ENCODE measurements at regions not wholly inside any gene's neighbourhood (a gene's known extent, or its start where the extent isn't known, plus 50 kb on each side); places are given as distances from the start of the nearest gene placed in this dataset.
"Not testable (repeated sequence)": the region's sequence is repeated elsewhere in the genome, so short reads cannot be mapped to it uniquely, and the experiment has no call there.

DNA sequence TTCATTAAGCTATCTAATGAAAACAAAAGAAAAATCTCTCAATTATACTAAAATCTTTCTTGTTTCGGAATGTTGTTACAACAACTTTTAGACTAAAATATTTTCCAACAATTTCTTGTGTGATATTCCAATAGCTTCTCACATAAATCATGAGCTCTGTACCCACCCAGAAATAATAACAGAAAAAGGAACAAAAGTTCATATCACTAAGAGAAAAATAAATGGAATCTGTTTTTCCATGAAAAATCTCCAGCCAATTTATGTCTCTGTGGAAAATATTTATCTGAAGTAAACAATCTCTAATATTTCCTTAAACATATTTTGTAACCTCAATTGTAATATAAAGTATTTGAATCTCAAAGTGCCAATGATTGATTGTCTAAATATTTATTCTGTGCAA lies 628.6 kb upstream of the ANKRD30A start:
- no peak for DNase-seq

DNA sequence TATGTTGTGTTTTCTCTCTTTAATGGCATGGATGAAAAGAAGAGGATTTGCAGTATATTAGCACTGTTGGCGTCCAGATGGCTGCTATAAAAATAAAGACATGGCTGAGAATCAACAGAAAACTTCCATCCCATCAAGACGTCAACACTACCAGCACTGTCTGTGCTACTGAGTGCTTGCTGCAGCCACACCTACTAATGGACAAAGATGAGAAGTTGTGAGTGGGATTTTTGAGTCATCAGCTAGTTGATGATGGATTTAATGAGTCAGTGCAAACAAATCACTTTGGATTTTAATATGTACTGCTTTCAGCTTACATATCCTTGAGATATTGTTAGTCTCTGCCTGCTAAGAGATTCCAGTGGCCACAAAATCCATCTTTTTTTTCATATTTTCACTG lies 631.0 kb upstream of the ANKRD30A start:
- no peak for DNase-seq

DNA sequence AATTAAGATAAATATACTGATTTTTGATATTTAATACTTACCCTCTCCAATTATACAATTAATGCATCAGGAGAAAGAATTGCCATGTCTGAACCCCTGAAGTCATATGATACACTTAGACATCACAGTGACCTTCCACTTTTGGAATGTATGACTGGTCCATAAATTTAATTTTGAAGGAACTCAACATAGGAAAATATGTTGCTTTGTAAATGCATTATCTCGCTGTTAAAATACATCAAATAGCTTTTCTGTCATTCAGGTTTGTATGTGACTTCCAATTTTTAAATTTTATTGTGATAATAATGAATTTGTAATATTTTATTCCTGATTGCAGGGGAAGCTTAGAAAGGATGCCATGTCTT lies 631.9 kb upstream of the ANKRD30A start:
- no peak for DNase-seq

DNA sequence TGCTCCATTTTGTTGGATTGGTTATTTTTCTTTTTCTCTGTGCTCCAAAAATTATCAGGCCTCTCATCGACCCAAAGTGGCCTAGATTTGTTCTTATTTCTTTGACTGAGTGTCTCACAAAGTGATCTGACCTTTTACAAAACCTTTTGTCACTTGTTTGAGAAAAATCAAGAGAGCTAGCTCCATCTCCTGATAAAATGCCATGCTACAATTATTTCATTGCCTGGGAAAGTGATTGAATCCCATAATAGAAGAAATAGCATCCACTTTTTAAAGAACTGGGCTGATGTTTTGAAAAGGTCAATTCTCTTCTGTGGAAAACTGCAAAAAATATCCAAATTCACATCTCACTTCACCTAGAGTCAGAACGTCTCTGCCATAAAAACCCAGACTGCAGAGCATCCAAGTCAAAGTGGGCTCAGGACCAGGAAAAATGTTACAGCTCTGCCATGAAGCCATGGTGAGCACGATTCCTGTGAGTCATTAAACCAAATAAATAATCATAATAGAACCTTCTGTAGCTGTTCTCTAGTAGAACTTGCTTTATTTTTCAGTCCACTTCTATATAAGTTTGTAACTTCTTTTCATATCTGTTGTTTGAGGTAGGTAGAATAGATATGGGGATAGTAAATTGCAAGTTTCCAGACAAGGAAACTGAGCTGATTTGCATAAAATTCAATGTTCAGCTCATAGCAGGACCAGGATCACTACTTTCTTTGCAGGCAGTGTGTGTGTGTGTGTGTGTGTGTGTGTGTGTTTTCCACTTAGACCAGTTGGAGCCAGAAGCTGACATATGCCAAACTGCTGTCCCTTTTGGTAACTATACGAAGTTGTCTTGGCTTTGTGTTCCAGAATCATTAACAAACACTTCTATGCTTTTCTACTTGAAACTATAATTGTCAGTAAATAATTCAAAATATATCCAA lies 632.5 kb upstream of the ANKRD30A start:
- no peak for DNase-seq

DNA sequence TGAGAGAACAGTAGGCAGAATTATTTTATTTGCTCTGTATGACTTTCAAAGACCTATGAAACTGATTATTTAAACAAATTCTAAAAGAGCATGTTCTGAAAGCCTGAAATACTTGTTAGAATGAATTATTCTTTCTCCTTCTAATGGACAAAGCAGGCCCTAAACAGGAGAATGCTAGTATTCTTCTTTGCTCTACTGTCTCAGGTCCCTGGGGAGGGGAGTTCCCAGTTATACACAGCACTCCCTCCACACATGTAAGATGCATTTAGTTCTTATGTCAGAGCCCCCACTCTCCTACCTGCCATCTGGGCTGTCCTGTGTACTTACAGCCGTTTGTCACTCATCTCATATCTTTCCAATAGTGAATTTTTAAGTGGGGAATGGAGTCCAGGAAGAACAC lies 633.5 kb upstream of the ANKRD30A start:
- DNase-seq: no peak

DNA sequence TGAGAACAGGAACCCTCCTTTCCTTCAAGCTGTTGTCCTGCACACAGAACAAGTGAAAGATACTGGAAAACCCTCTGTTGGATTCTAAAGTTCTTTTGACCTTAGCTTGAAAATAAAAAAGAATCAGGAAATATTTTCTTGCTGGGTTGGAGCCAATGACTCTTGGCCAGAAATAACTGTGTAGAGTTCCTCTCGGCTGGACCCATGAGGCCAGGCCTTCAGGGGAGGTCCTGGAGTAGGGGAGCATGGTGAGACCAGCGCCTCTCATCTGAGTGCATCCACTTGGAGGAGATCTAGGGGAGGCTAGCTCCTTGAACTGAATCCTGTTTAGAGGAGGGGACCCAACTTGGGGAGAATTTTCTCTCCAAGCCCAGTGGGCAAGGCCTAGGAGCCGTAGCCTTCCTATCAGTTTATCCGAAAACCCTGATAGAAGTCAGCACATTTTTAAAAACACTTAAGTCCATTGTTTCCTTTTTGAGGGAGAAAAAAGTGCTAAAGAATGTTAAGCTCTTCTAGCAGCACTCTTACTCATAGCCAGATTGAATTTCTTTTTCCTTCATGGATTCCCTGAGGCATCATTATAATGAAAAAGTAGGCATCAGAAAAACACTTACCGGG lies 635.7 kb upstream of the ANKRD30A start:
- DNase-seq: no peak

DNA sequence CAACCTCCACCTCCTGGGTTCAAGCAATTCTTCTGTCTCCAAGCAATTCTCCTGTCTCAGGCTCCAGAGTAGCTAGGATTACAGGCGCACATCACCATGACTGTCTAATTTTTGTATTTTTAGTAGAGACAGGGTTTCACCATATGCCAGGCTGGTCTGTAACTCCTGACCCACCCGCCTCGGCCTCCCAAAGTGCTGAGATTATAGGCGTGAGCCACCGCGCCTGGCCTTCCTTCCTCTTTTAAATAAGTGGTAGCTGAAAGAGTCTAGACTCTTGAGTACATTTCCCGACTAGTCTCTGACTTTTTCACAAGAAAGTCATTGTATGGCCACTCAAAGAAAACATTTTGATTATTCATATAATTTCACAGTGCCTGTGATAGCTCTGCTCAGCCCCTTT lies 636.2 kb upstream of the ANKRD30A start:
- no peak for DNase-seq

DNA sequence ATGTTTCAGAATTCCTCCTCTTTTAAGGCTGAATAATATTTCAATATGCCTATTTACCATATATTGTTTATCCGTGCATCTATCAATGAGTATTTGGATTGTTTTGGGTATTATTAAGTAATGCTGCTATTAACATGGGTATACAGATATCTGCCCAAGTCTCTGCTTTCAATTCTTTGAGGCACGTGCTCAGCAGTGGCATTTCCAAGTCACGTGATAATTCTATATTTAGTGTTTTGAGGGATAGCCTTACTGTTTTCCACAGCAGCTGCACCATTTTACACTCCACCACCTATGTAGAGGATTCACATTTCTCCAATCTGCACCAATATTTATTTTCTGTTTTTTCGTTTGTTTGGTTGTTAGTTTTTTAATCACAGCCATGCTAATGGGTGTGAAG lies 636.8 kb upstream of the ANKRD30A start:
- DNase-seq: no peak

DNA sequence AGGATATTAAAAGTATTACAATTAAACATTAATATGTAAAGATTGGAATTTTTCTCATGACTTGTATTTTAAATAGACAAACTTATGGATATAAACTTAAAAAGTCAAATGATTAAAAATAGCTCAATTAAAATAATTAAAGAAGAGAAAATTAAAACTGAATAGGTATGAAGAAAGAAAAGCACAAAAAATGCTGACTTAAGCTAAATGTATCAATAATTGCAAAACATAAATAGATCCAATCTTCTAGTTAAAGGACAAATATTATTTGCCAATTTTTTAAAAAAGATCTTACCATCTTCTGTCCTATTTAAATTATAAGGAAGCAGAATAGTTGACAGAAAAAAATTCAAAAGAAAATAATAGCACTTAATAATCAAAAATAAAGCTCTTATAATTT lies 646.3 kb upstream of the ANKRD30A start:
- no peak for DNase-seq

DNA sequence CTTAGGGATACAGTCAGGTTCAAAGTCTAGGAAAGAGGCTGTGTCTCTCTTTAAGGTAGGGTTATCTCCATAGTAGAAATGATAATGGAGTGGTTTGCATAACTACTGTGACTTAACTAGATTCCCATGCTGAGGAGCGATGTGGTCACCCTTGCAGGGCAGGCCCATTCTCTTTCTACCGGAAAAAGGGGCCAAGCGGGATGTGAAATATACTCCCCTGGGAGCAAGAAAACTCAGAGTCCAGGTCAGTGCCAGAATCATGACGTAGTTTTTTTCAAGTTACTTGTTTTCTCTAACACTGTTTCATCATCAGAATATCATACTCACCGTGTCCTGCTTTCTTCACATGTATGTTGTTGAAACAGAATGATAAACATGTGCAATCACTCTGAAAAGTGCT lies 649.0 kb upstream of the ANKRD30A start:
- DNase-seq: no peak

DNA sequence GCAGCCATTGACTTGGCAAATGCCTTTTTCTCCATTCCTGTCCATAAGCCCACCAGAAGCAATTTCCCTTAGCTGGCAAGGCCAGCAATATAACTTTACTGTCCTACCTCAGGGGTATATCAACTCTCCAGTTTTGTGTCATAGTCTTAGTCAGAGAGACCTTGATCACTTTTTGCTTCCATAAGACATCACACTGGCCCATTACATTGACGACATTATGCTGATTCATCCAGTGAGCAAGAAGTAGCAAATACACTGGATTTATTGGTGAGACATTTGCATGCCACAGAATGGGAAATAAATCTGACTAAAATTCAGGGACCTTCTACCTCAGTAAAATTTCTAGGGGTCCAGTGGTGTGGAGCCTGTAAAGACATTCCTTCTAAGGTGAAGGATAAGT lies 649.7 kb upstream of the ANKRD30A start:
- no peak for DNase-seq

DNA sequence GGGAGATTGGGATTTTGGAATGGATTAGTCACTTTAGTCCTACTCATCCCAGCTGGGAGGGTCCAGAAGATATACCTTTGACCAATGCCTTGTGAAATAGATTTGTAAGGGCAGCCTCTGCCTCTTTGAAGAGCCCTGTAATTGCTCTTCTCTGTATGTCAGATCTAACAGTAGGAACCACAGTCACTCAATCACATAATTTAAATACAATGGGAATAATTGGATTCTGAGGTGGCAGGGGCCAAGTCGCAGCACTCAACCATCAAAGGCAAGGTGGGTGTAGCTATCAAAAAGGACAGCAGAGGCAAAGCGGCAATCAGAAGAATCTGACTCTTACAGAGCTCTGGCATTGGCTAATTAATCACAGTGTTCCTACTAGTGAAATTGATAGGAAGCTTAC lies 650.9 kb upstream of the ANKRD30A start:
- no peak for DNase-seq

DNA sequence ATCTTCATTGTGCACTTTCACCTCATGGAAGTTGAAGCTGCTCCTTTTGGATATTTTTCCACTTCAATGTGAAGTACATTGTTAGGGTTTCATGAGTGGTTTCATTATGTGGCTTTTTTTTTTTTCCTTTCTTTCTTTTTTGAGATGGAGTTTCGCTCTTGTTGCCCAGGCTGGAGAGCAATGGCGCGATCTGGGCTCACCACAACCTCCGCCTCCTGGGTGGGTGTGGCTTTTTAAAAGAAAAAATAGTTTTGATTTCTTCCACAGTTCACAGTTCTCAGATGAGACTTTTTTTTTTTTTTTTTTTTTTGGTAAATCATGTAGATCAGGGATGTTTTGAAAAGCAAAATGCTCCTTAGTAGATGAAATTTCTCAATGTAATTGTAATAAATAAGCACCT lies 652.3 kb upstream of the ANKRD30A start:
- no peak for DNase-seq

DNA sequence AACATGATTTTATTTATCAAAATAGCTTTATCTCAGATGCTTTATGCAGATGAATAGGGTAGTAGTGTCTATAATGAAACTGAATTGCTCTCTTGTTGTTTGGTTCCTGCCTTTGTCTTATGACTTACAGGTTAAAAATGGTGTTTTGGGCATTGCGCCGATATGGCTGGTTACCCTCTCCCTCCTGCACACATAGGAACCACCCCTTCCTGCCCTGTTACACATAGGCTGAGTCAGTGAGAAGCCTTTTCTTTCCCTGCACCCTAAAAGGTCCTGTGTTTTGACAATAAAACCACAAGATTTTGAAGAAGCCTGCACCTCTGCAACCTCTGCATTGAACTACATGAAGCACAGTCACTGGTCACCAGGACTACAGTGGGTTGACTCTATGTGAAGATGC lies 655.8 kb upstream of the ANKRD30A start:
- DNase-seq: no peak

DNA sequence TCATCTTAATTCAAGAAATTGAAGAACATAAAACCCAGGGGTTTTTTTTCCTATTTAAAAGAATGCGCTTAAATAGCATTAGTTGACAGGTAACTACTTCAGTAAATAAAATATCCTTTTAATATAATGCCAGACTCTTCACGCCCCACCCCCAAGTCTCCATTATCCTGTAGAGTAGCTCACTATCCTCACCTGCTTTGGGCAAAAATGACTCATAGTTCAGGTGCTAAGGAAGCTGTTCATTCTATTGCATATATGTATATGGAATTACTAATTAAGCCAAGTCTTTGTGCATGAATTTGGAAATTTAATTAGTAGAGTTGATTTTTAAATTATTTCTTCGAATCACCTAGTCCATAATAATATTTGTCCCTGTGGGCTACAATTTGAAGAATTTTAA lies 656.8 kb upstream of the ANKRD30A start:
- DNase-seq: no peak

DNA sequence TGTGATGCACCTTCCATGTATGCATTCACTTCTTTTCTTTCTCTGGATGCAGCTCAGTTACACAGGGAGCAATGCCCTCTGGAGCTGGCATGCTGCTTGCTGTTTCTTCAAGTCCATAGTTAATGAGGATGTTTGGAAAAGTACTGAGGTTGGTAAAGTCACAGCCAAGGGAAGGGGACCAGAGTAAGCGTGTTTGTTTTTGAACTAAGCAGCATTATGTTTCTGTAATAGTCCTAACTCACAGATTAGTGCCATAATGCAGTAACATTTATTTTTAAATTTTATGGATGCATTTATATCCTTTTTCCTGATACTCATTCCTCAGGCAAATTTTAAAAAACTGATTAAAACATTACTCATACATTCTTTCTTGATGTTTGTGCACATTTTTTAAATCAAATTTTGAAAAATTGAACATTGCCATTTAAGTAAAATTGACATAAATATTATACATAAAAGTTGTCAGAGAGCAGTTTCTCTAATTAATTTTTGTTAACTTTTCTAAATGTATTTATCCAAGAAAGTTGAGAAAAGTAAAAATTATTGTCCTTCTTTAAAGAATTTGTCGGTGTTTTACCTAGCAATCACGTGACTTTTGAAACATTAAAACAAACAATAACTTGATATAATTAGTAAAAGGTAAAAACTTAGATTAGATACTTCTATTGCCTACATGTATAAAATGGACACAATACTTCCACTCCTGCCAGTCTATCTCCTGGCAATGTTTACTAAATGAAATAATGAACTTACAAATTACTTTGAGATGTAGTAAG lies 659.6 kb upstream of the ANKRD30A start:
- no peak for DNase-seq

DNA sequence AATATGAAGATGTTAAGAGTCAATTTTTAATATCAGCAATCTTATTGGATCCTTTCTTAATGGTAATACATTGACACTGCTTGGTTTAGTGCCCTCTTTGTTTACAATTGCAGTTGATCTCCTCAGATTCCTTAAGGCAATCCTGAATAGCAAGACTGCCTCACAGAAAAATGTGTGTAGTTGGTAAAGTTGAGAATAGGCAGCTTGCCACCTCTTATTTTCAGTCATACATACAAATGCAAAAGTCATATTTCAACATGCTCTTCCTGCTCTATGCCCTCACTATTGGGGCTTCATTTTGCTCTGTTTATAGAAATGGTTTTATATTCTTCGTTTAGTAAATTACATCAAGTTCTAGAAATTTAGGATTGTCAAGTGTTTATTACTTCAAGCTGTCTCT lies 661.1 kb upstream of the ANKRD30A start:
- no peak for DNase-seq

DNA sequence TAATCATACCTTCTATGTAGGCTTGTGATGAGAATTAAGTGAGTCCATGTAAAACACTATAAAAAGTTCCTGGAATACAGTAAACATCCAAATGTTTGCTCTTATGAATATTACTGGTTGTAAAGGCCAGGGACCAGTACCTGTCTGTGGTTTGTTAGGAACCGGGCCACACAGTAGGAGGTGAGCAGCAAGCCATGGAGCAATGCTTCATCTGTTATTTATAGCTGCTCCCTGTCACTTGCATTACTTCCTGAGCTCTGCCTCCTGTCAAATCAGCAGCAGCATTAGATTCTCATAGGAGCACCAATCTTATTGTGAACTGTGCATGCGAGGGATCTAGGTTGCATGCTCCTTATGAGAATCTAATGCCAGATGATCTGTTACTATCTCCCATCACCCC lies 662.0 kb upstream of the ANKRD30A start:
- no peak for DNase-seq

DNA sequence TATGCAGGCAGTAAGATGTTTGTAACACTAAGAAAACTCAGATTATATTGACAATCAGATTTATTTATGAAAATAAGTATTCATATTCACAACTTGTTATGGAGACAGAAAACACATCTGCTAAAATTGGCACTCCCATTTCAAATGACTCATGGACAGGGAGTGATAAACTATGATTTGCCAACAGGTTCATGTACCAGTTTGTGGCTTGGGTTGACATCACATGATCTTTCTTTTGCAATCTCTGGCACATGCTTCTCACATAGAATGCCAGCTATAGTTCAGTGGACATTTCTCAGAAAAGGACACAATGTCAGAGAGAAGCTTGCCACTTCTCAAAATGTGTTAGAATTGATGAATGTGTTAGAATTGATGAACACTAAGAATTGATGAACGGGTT lies 663.2 kb upstream of the ANKRD30A start:
- DNase-seq: no peak

DNA sequence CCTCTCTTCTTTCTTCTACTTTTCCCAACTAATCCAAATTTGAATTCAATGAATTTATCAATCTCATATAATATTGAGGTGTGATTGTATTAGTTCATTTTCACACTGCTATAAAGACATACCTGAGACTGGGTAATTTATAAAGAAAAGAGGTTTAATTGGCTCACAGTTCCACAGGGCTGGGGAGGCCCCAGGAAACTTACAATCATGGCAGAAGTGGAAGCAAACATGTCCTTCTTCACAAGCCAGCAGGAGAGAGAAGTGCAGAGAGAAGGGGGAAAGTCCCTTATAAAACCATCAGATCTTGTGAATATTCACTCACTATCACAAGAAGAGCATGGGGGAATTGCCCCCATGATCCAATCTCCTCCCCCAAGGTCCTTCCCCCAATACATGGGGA lies 667.0 kb upstream of the ANKRD30A start:
- not testable (repeated sequence) for DNase-seq

DNA sequence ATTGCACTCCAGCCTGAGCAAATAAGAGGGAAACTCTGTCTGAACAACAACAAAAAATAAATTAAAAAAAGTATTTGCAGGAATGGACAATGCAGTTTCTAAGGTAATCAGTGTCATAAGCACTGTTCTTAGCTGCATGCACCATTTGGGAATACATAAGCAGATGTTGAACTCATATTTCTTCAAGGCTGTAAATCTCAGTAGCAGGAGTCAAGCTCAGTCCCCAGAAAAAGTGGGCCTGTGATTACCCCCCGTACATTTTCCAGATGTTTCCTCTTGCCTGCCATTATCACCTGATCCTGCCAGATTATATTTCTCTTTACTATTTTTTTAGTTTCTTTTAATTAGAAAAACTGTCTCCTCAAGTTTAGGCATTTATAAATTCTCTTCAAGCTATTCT lies 667.6 kb upstream of the ANKRD30A start:
- no peak for DNase-seq

DNA sequence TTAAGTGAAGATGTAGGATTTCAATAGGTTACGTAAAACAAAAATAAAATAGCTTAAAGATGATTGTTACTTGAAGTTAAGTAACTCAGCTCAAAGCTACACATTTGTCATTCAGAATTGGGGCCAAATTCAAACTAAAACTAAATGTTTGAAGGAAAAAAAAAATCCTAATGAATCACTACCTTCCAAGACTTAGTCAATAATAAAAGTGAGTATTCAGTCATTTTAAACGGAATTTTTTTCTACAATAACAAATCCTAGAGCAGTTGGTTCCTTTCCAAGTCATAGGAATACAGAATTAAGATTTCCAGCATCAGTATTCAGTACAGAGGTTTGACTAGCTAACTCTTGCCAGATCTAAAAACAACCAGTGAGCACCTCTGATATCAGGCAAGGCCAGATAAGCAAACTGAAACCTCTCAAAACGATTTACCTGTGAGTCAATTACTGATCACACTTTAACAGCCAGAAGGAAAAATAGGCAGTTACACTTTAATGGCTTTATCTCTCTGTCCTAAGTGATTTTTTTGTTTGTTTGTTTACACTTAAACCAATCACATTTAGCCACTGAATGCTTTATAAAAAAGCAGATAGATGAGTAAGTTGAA lies 669.8 kb upstream of the ANKRD30A start:
- no peak for DNase-seq

Data from hypothalamus (tissue), 51 donors.